ENCODE measurements at regions not wholly inside any gene's neighbourhood (a gene's known extent, or its start where the extent isn't known, plus 50 kb on each side); places are given as distances from the start of the nearest gene placed in this dataset.

DNA sequence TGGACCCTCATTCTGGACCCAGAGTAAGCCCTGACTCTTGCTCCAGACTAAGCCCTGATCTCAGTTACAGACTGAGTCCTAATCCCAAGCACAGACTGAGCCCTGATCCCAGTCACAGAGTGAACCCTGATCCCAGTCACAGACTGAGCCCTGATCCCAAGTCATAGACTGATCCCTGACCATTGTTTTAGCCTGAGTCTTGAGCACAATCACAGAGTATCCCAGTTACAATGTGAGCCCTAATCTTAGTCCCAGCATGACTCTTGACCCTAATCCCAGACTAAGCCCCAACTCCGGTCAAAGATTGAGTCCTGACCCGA is 240.6 kb downstream of the RBM19 start:
- Histone ChIP-seq H3K27me3 (ENCODE audit: control insufficient read depth, insufficient read depth) (no peaks in the 10 kb centered on the region), H3K4me1 (ENCODE audit: control insufficient read depth, insufficient read depth, low read length) (no peaks in the 10 kb centered on the region), H3K9me3 (ENCODE audit: control insufficient read depth, low read length) (no peaks in the 10 kb centered on the region), H3K4me3 (ENCODE audit: low read length) (no peak overlapping the region), H3K27ac (ENCODE audit: low read length) (no peak overlapping the region)
- no peak for ATAC-seq
- DNase-seq, result no peak
- intact Hi-C loops (cut with DNase I), result no loop called here
- 86% methylated on average over 2 of the region's 2 CpGs for WGBS

- no peak for ATAC-seq
- H3K4me3 ChIP-seq (ENCODE audit: low read length), result no peak overlapping the region
- intact Hi-C loops (cut with DNase I), result no loop called here
- H3K27ac ChIP-seq (ENCODE audit: low read length), result no peak overlapping the region
- H3K27me3 ChIP-seq (ENCODE audit: control insufficient read depth, insufficient read depth), result no peaks in the 10 kb centered on the region
- WGBS, result 74% methylated on average over 34 of the region's 34 CpGs
- no peak for DNase-seq
- H3K9me3 ChIP-seq (ENCODE audit: control insufficient read depth, low read length), result no peaks in the 10 kb centered on the region
- H3K4me1 ChIP-seq (ENCODE audit: control insufficient read depth, insufficient read depth, low read length), result no peaks in the 10 kb centered on the region
These were observed 241.2 kb downstream of the RBM19 start for GRCh38 chr12:113724794-113725556.

DNA sequence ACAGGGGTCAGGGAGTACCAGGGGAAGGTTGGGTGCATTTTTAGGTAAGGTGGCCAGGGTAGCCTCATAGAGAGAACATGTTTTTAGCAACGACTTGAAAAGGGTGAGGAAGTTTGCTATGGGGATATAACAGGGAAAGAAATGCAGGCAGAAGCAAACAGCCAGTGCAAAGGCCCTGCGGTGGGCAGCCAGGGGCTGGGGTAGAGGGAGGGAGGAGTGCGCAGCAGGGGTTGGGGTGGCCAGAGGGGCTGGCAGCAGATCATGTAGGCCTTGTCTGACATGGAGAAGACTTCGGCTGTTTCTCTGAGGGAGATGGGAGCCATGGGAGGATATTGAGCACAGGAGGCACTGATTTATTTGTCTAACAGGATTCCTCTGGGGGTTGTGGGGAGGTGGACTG is 242.5 kb downstream of the RBM19 start:
- ATAC-seq, result no peak
- WGBS, result 86% methylated on average over 4 of the region's 4 CpGs
- no peaks in the 10 kb centered on the region for H3K4me1 ChIP-seq (ENCODE audit: control insufficient read depth, insufficient read depth, low read length)
- H3K4me3 ChIP-seq (ENCODE audit: low read length), result no peak overlapping the region
- H3K27me3 ChIP-seq (ENCODE audit: control insufficient read depth, insufficient read depth), result no peaks in the 10 kb centered on the region
- no peak overlapping the region for H3K27ac ChIP-seq (ENCODE audit: low read length)
- H3K9me3 ChIP-seq (ENCODE audit: control insufficient read depth, low read length), result no peaks in the 10 kb centered on the region
- DNase-seq, result no peak
- intact Hi-C loops (cut with DNase I), result no loop called here

DNA sequence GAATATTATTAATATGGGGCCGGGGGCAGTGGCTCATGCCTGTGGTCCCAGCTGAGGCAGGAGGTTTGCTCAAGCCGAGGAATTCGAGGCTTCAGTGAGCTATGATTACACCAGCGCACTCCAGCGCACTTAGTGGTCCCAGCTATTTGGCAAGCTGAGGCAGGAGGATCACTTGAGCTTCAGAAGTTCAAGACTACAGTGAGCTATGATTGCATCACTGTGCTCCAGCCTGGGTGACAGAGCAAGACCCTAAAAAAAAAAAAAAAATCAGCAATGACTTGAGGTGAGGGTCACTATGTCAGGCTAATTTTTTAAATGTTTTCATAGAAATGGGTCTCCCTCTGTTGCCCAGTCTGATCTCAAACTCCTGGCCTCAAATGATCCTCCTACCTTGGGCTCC is 243.4 kb downstream of the RBM19 start:
- WGBS, result 71% methylated on average over 5 of the region's 5 CpGs
- no peaks in the 10 kb centered on the region for H3K4me1 ChIP-seq (ENCODE audit: control insufficient read depth, insufficient read depth, low read length)
- H3K4me3 ChIP-seq (ENCODE audit: low read length), result no peak overlapping the region
- no peak for DNase-seq
- no peaks in the 10 kb centered on the region for H3K9me3 ChIP-seq (ENCODE audit: control insufficient read depth, low read length)
- no peaks in the 10 kb centered on the region for H3K27me3 ChIP-seq (ENCODE audit: control insufficient read depth, insufficient read depth)
- no peak for ATAC-seq
- intact Hi-C loops (cut with DNase I), result no loop called here
- no peak overlapping the region for H3K27ac ChIP-seq (ENCODE audit: low read length)

DNA sequence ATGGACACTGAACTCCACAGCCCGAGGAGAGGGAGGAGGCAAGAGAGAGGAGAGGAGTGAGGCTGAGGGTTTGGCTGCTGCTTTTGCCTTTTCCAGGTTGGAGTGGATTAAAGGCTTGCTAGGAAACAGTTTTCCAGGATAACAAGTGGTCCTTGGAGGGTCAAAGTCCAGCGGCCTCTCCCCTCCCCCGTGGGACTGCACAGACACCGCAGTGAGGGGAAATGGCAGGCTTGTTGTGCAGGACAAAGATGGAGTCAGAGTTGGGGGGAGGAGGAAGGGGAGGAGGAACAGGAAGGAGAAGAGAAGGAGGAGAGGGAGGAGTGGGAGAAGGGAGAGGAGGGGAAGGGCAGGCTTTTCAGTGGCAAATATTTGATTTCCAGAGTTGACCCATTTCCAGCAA is 245.5 kb downstream of the RBM19 start:
- WGBS, result 30% methylated on average over 4 of the region's 4 CpGs
- no peaks in the 10 kb centered on the region for H3K4me1 ChIP-seq (ENCODE audit: control insufficient read depth, insufficient read depth, low read length)
- intact Hi-C loops (cut with DNase I), result no loop called here
- no peak overlapping the region for H3K4me3 ChIP-seq (ENCODE audit: low read length)
- H3K27ac ChIP-seq (ENCODE audit: low read length), result no peak overlapping the region
- DNase-seq, result no peak
- ATAC-seq, result no peak
- H3K27me3 ChIP-seq (ENCODE audit: control insufficient read depth, insufficient read depth), result no peaks in the 10 kb centered on the region
- H3K9me3 ChIP-seq (ENCODE audit: control insufficient read depth, low read length), result no peaks in the 10 kb centered on the region

DNA sequence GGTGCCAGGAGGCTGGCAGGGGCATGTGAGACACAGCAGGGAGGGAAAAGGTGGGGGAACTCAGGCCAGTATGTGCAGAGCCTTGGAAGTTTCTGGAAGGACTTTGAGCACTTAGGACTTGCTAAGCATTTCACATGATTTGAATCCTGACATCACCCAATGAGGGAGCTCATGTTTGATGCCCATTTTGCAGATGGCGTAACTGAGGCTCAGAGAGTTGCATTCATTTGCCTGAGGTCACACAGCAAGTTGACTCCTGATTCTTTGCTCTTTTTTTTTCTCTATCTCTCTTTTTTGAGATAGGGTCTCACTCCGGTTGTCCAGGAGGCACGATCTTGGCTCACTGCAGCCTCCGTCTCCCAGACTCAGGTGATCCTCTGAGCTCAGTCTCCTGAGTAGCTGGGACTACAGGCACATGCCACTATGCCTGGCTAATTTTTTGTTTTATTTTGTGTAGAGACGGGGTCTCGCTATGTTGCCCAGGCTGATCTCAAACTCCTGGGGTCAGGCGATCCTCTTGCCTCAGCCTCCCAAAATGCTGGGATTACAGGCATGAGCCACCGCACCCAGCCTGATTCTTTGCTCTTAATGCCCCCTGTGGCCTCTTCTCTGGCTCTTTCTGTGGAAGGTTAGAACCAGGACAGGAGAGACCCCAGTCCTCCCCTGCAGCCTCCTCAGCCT is 246.1 kb downstream of the RBM19 start:
- Histone ChIP-seq H3K9me3 (ENCODE audit: control insufficient read depth, low read length) (no peaks in the 10 kb centered on the region), H3K4me3 (ENCODE audit: low read length) (no peak overlapping the region), H3K27ac (ENCODE audit: low read length) (no peak overlapping the region), H3K27me3 (ENCODE audit: control insufficient read depth, insufficient read depth) (no peaks in the 10 kb centered on the region), H3K4me1 (ENCODE audit: control insufficient read depth, insufficient read depth, low read length) (no peaks in the 10 kb centered on the region)
- intact Hi-C loops (cut with DNase I), result no loop called here
- no peak for ATAC-seq
- DNase-seq, result no peak
- WGBS, result 91% methylated on average over 8 of the region's 8 CpGs

DNA sequence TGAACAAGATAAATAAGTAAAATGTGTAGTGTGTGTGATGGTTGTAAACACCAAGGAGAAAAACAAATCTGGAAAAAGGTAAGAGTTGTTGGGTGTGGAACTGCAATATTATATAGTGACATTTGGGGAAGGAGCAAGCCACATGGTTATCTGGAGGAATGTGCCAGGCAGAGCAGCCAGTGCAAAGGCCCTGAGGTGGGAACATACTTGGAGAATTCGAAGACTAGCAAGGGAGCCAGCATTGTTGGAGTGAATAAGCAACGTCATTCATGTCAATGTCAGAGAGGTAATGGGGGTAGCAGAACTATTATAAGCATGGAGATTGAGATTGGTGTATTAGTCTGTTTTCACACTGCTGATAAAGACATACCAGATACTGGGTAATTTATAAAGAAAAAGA is 241.5 kb upstream of the LHX5 start:
- ATAC-seq (no peak), DNase-seq (no peak)

DNA sequence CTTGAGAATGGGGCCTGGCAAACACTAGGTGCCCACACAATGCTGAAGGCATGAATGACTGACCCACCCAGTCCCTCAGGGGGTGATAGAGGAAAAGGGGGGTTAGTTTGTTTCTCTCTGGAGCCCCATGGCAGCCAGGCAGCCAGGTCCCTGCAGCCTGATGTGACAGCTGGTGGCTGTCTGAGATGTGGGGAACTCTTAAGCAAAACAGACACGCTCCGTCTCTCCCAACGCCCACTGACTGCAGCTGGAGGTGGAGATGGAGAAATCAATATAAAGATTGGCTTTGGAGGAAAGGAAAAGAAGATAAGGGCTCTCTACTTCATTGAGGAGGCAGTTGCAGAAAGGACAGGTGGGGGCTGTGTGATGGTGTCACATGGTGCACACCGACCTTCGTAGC is 240.8 kb upstream of the LHX5 start:
- no peak overlapping the region for H3K4me3 ChIP-seq (ENCODE audit: low read length)
- 69% methylated on average over 5 of the region's 5 CpGs for WGBS
- no peak for DNase-seq

More for the DNA sequence above, 241.5 kb upstream of the LHX5 start:
- Histone ChIP-seq H3K9me3 (ENCODE audit: control insufficient read depth, low read length) (peaks cover 2% of the 10 kb centered on the region), H3K27me3 (ENCODE audit: control insufficient read depth, insufficient read depth) (no peaks in the 10 kb centered on the region), H3K4me1 (ENCODE audit: control insufficient read depth, insufficient read depth, low read length) (no peaks in the 10 kb centered on the region), H3K27ac (ENCODE audit: low read length) (no peak overlapping the region), H3K4me3 (ENCODE audit: low read length) (no peak overlapping the region)
- intact Hi-C loops (cut with DNase I), result no loop called here
- WGBS, result 84% methylated on average over 2 of the region's 2 CpGs

GRCh38 chr12:113710216-113710615 is 238.5 kb upstream of the LHX5 start:
- Histone ChIP-seq H3K4me1 (ENCODE audit: control insufficient read depth, insufficient read depth, low read length) (no peaks in the 10 kb centered on the region), H3K4me3 (ENCODE audit: low read length) (no peak overlapping the region), H3K9me3 (ENCODE audit: control insufficient read depth, low read length) (peaks cover 2% of the 10 kb centered on the region), H3K27me3 (ENCODE audit: control insufficient read depth, insufficient read depth) (no peaks in the 10 kb centered on the region), H3K27ac (ENCODE audit: low read length) (no peak overlapping the region)
- DNase-seq (no peak), ATAC-seq (no peak)
- intact Hi-C loops (cut with DNase I), result no loop called here
- 70% methylated on average over 5 of the region's 5 CpGs for WGBS

More for the DNA sequence above, 240.8 kb upstream of the LHX5 start:
- intact Hi-C loops (cut with DNase I), result no loop called here
- H3K27ac ChIP-seq (ENCODE audit: low read length), result no peak overlapping the region
- no peaks in the 10 kb centered on the region for H3K27me3 ChIP-seq (ENCODE audit: control insufficient read depth, insufficient read depth)
- no peaks in the 10 kb centered on the region for H3K4me1 ChIP-seq (ENCODE audit: control insufficient read depth, insufficient read depth, low read length)
- no peak for ATAC-seq
- H3K9me3 ChIP-seq (ENCODE audit: control insufficient read depth, low read length), result peaks cover 2% of the 10 kb centered on the region

DNA sequence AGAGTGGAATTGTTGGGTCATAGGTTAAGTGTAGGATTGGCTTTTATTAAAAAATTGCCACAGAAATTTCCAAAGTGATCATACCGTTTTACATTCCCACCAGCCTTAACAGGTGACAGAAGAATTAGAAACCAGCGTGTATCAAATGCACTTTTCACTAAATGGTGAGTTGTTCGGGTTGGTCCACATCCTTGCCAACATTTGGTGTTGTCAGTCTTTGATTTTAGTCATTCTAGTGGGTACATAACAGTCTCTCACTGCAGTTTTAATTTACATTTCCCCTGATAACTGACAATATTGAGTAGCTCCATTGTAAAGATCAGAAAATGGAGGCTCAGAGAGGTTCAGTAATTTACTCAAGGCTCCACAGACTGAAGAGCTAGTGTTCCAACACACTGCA is 237.8 kb upstream of the LHX5 start:
- Histone ChIP-seq H3K9me3 (ENCODE audit: control insufficient read depth, low read length) (peaks cover 2% of the 10 kb centered on the region), H3K27me3 (ENCODE audit: control insufficient read depth, insufficient read depth) (no peaks in the 10 kb centered on the region), H3K4me1 (ENCODE audit: control insufficient read depth, insufficient read depth, low read length) (no peaks in the 10 kb centered on the region), H3K27ac (ENCODE audit: low read length) (no peak overlapping the region), H3K4me3 (ENCODE audit: low read length) (no peak overlapping the region)
- ATAC-seq, result no peak
- intact Hi-C loops (cut with DNase I), result no loop called here
- WGBS, result 87% methylated on average over 3 of the region's 3 CpGs
- DNase-seq, result no peak

GRCh38 chr12:113702836-113703235 is 231.2 kb upstream of the LHX5 start:
- no peak overlapping the region for H3K4me3 ChIP-seq (ENCODE audit: low read length)
- H3K9me3 ChIP-seq (ENCODE audit: control insufficient read depth, low read length), result no peaks in the 10 kb centered on the region
- H3K27ac ChIP-seq (ENCODE audit: low read length), result no peak overlapping the region
- no peak for DNase-seq
- ATAC-seq, result no peak
- 70% methylated on average over 11 of the region's 11 CpGs for WGBS
- H3K4me1 ChIP-seq (ENCODE audit: control insufficient read depth, insufficient read depth, low read length), result no peaks in the 10 kb centered on the region
- intact Hi-C loops (cut with DNase I), result no loop called here
- no peaks in the 10 kb centered on the region for H3K27me3 ChIP-seq (ENCODE audit: control insufficient read depth, insufficient read depth)
